MM.1S (cell line): ENCODE measurements at regions not wholly inside any gene's neighbourhood (a gene's known extent, or its start where the extent isn't known, plus 50 kb on each side); places are given as distances from the start of the nearest gene placed in this dataset.

Experiments used
- DNase-seq: peaks from one replicate; pipeline ENCODE4 v3.0.0-alpha.2; 2015
- H2AFZ ChIP-seq: fragments of 300-600 bp; sonication (generic); 2 replicates; pipeline ENCODE4 v1.6.0; 2016; ENCODE audit warnings: antibody characterized with exemption, low read length
- H3F3A ChIP-seq: fragments of 300-600 bp; sonication (generic); 2 replicates; pipeline ENCODE4 v1.6.1; 2016; ENCODE audit warnings: mild to moderate bottlenecking, antibody characterized with exemption, low read length, moderate library complexity, mixed read lengths; ENCODE audit not compliant: insufficient read depth
- H3K27ac ChIP-seq: fragments of 300-600 bp; sonication (generic); 2 replicates; pipeline ENCODE4 v1.5.1; 2016; ENCODE audit warnings: mild to moderate bottlenecking, low read length
- H3K27me3 ChIP-seq: fragments of 300-600 bp; sonication (generic); replicated peaks from 2 replicates; pipeline ENCODE4 v1.6.0; 2016; ENCODE audit warnings: low read length; ENCODE audit not compliant: insufficient read depth
- H3K36me3 ChIP-seq: fragments of 300-600 bp; sonication (generic); replicated peaks from 2 replicates; pipeline ENCODE4 v1.6.1; 2016; ENCODE audit warnings: mild to moderate bottlenecking, low read length, mixed read lengths; ENCODE audit not compliant: insufficient read depth
- H3K4me1 ChIP-seq: fragments of 300-600 bp; sonication (generic); 2 replicates; pipeline ENCODE4 v1.6.1; 2016; ENCODE audit warnings: low read length, mixed read lengths
- H3K4me2 ChIP-seq: fragments of 300-600 bp; sonication (generic); 2 replicates; pipeline ENCODE4 v1.6.0; 2016; ENCODE audit warnings: low read depth, low read length
- H3K4me3 ChIP-seq: fragments of 300-600 bp; sonication (generic); 2 replicates; pipeline ENCODE4 v1.5.1; 2016; ENCODE audit warnings: low read length, mixed read lengths
- H3K79me2 ChIP-seq: fragments of 300-600 bp; sonication (generic); 2 replicates; pipeline ENCODE4 v1.6.1; 2016; ENCODE audit warnings: mixed run types, low read length, mixed read lengths
- H3K9ac ChIP-seq: fragments of 300-600 bp; sonication (generic); 2 replicates; pipeline ENCODE4 v1.6.1; 2016; ENCODE audit warnings: low read length, mixed read lengths
- H3K9me2 ChIP-seq: fragments of 300-600 bp; sonication (generic); replicated peaks from 2 replicates; pipeline ENCODE4 v1.6.1; 2016; ENCODE audit warnings: mild to moderate bottlenecking, low read length, mixed read lengths; ENCODE audit not compliant: insufficient read depth
- H3K9me3 ChIP-seq: fragments of 300-600 bp; sonication (generic); replicated peaks from 2 replicates; pipeline ENCODE4 v1.6.1; 2016; ENCODE audit warnings: mild to moderate bottlenecking, low read length, mixed read lengths; ENCODE audit not compliant: insufficient read depth
- H4K20me1 ChIP-seq: fragments of 300-600 bp; sonication (generic); 2 replicates; pipeline ENCODE4 v1.6.1; 2016; ENCODE audit warnings: mild to moderate bottlenecking, low read length, moderate library complexity, mixed read lengths; ENCODE audit not compliant: insufficient read depth
- CTCF ChIP-seq: fragments of 300-600 bp; sonication (generic); IDR thresholded peaks from 2 replicates; pipeline ENCODE4 v1.5.1; 2016; ENCODE audit warnings: antibody characterized with exemption, low read length, mixed read lengths
- EZH2 ChIP-seq: fragments of 300-600 bp; sonication (generic); optimal IDR thresholded peaks from 2 replicates; pipeline ENCODE3; 2017; ENCODE audit warnings: low read depth, mild to moderate bottlenecking, antibody characterized with exemption, low read length, mixed read lengths
- EZH2phosphoT487 ChIP-seq: fragments of 300-600 bp; sonication (generic); IDR thresholded peaks from 2 replicates; pipeline ENCODE4 v1.6.1; 2018; ENCODE audit warnings: antibody characterized with exemption, low read length

DNA sequence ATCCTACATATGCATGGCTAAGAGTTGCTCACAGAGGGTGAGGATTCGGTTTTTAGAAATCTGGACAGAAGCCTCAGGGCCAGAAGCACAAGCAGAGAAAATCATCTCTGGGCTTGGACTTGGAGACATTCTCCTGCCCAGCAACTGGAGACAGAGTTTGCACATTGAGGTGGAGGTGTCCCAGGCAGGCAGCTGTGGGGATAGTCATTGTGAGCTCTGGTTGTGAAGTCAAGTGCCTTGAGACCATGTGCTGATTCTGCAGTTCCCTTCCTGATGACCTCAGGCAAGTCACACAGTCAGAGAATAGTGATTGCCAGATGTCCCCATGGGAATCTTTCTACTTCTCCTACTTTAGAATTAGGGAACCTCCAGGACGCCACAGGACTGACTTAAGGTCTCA is 108.4 kb upstream of the LDAH start:
- Histone ChIP-seq H3K9me3 (no peaks in the 10 kb centered on the region), H3F3A (no peaks in the 10 kb centered on the region), H3K27ac (no peak overlapping the region), H4K20me1 (no peaks in the 10 kb centered on the region), H3K9ac (no peak overlapping the region), H3K79me2 (no peaks in the 10 kb centered on the region), H3K27me3 (no peaks in the 10 kb centered on the region), H3K4me3 (no peak overlapping the region), H3K36me3 (no peaks in the 10 kb centered on the region), H3K4me1 (no peaks in the 10 kb centered on the region), H2AFZ (no peak overlapping the region), H3K4me2 (no peak overlapping the region), H3K9me2 (no peaks in the 10 kb centered on the region)
- no peak for DNase-seq
- TF ChIP-seq EZH2phosphoT487 (no peak), EZH2 (no peak), CTCF (no peak)

DNA sequence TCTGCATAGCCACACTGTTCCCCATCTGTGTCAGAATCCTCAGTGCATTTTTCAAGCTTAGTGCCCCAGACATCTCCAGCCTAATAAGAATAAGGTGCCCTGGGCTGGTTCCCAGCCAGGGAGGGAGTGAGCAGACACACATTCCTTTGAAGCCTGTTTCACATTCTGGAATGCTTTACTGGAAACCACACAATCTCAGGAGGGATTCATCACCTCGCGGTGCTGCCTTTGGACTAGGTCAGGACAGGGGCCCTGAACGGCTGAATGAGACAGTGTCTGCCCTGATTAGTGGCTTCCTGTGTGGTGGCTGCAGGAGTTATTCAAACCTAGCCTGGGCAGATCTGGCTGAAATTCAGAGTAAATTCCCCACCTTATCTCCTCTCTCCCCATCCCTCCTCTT is 108.0 kb upstream of the LDAH start:
- H3K79me2 ChIP-seq = no peaks in the 10 kb centered on the region
- H3K4me2 ChIP-seq = no peak overlapping the region
- TF ChIP-seq CTCF (no peak), EZH2phosphoT487 (no peak), EZH2 (no peak)
- H3K9me3 ChIP-seq = no peaks in the 10 kb centered on the region
- no peaks in the 10 kb centered on the region for H3K4me1 ChIP-seq
- no peak overlapping the region for H3K9ac ChIP-seq
- no peaks in the 10 kb centered on the region for H3K27me3 ChIP-seq
- no peaks in the 10 kb centered on the region for H3K9me2 ChIP-seq
- no peak overlapping the region for H3K4me3 ChIP-seq
- H2AFZ ChIP-seq = no peak overlapping the region
- no peak overlapping the region for H3K27ac ChIP-seq
- no peaks in the 10 kb centered on the region for H3F3A ChIP-seq
- H4K20me1 ChIP-seq = no peaks in the 10 kb centered on the region
- H3K36me3 ChIP-seq = no peaks in the 10 kb centered on the region
- DNase-seq = no peak

GRCh38 chr2:20929721-20930120 is 106.8 kb upstream of the LDAH start:
- Histone ChIP-seq H3K27ac (no peak overlapping the region), H3K4me2 (no peak overlapping the region), H3K27me3 (no peaks in the 10 kb centered on the region), H2AFZ (no peak overlapping the region), H3K4me1 (no peaks in the 10 kb centered on the region), H3K79me2 (no peaks in the 10 kb centered on the region), H3K36me3 (no peaks in the 10 kb centered on the region), H3K9me2 (no peaks in the 10 kb centered on the region), H3K9ac (no peak overlapping the region), H3K9me3 (no peaks in the 10 kb centered on the region), H4K20me1 (no peaks in the 10 kb centered on the region), H3K4me3 (no peak overlapping the region), H3F3A (no peaks in the 10 kb centered on the region)
- DNase-seq = no peak
- TF ChIP-seq EZH2phosphoT487 = no peak
- no peak for TF ChIP-seq EZH2
- no peak for TF ChIP-seq CTCF

DNA sequence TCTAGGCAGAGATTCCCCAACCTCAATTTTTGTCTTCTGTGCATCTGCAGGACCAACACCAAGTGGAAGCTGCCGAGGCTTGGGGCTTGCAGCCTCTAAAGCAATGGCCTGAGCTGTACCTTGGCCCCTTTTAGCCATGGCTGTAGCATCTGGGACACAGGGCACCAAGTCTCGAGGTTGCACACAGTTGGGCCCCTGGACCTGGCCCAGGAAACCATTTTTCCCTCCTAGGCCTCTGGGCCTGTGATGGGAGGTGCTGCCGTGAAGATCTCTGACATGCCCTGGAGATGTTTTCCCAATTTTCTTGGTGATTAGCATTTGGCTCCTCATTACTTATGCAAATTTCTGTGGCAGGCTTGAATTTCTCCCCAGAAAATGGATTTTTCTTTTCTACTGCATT is 105.7 kb upstream of the LDAH start:
- Histone ChIP-seq H3K36me3 (no peaks in the 10 kb centered on the region), H3K27me3 (no peaks in the 10 kb centered on the region), H3K4me1 (no peaks in the 10 kb centered on the region), H2AFZ (no peak overlapping the region), H3K9me2 (no peaks in the 10 kb centered on the region), H3K4me3 (no peak overlapping the region), H3K27ac (no peak overlapping the region), H4K20me1 (no peaks in the 10 kb centered on the region), H3K79me2 (no peaks in the 10 kb centered on the region), H3F3A (no peaks in the 10 kb centered on the region), H3K9me3 (no peaks in the 10 kb centered on the region), H3K4me2 (no peak overlapping the region), H3K9ac (no peak overlapping the region)
- no peak for DNase-seq
- TF ChIP-seq EZH2 (no peak), EZH2phosphoT487 (no peak), CTCF (no peak)
